Caco-2 (cell line): ENCODE measurements at regions not wholly inside any gene's neighbourhood (a gene's known extent, or its start where the extent isn't known, plus 50 kb on each side); places are given as distances from the start of the nearest gene placed in this dataset.

Source experiments
- BruUV-seq: library from RNA; stranded (reverse); fragments of 400-500 nt; replicated peaks from 2 replicates; lab custom pipeline; 2021; lab: Mats Ljungman, UMichigan
- CTCF ChIA-PET: fragments of 300-600 bp; sonication (Branson Sonifier 250); formaldehyde crosslinking; loops from one replicate; lab custom pipeline; 2022; ENCODE audit warnings: antibody characterized with exemption; lab: Charles Lee
- POLR2A ChIA-PET: fragments of 300-600 bp; sonication (Branson Sonifier 250); formaldehyde crosslinking; loops from one replicate; lab custom pipeline; 2022; ENCODE audit warnings: antibody characterized with exemption; lab: Charles Lee
- DNase-seq, 2 experiments: peaks; one replicate each; pipeline versions ENCODE4 v3.0.0 to v3.0.0-alpha.2; 2020 to 2022
- H3K27me3 ChIP-seq: replicated peaks from 2 replicates; pipeline ENCODE4 v1.6.0; 2011; ENCODE audit warnings: low read length; ENCODE audit not compliant: control insufficient read depth, insufficient read depth
- H3K36me3 ChIP-seq: 2 replicates; pipeline ENCODE4 v1.5.1; 2011; ENCODE audit warnings: low read length; ENCODE audit not compliant: control insufficient read depth, insufficient read depth
- H3K4me1 ChIP-seq: fragments of 250-450 bp; sonication (Bioruptor Pico); 2 replicates; pipeline ENCODE4 v1.5.1; 2020; ENCODE audit warnings: mild to moderate bottlenecking
- H3K4me3 ChIP-seq: 2 replicates; pipeline ENCODE4 v1.5.1; 2011; ENCODE audit warnings: low read depth, mild to moderate bottlenecking, control low read depth, low read length
- H3K9me3 ChIP-seq: fragments of 250-450 bp; sonication (Bioruptor Pico); 2 replicates; pipeline ENCODE4 v1.5.1; 2020; ENCODE audit warnings: mild to moderate bottlenecking, moderate library complexity
- H3K27ac Mint-ChIP-seq: one replicate; pipeline ENCODE4 v1.8.0; 2022; ENCODE audit warnings: mixed read lengths; ENCODE audit not compliant: unreplicated experiment
- H3K27me3 Mint-ChIP-seq: one replicate; pipeline ENCODE4 v1.8.0; 2022; ENCODE audit warnings: mixed read lengths; ENCODE audit not compliant: insufficient read depth, unreplicated experiment
- H3K36me3 Mint-ChIP-seq: one replicate; pipeline ENCODE4 v1.8.0; 2022; ENCODE audit warnings: mild to moderate bottlenecking, mixed read lengths; ENCODE audit not compliant: insufficient read depth, unreplicated experiment
- H3K4me1 Mint-ChIP-seq: one replicate; pipeline ENCODE4 v1.8.0; 2022; ENCODE audit warnings: low read depth, mixed read lengths; ENCODE audit not compliant: unreplicated experiment
- H3K4me3 Mint-ChIP-seq: one replicate; pipeline ENCODE4 v1.8.0; 2022; ENCODE audit warnings: mild to moderate bottlenecking, moderate library complexity, mixed read lengths; ENCODE audit not compliant: unreplicated experiment
- H3K9me3 Mint-ChIP-seq: one replicate; pipeline ENCODE4 v1.8.0; 2022; ENCODE audit warnings: mixed read lengths; ENCODE audit not compliant: unreplicated experiment
- intact Hi-C: fragments of 100-400 bp; cut with micrococcal nuclease; formaldehyde crosslinking; loops from one replicate; pipeline ENCODE4 v1.10.0; 2022; ENCODE audit not compliant: unreplicated experiment
- TF ChIP-seq, protein P1 (sequence below), 2 experiments: fragments of 200-600 bp in 1 of 2; IDR thresholded peaks; 1 replicate in 1 of 2; 2 replicates in 1 of 2; pipeline versions ENCODE4 v1.5.1 to v1.8.0; 2011 to 2022; ENCODE audit warnings: antibody characterized with exemption in 1 of 2, control low read depth in 1 of 2, inconsistent platforms in 1 of 2, low read depth in 1 of 2, low read length in 1 of 2, mild to moderate bottlenecking in 1 of 2, moderate library complexity in 1 of 2; ENCODE audit not compliant: insufficient read depth in 1 of 2, severe bottlenecking in 1 of 2, unreplicated experiment in 1 of 2

DNA sequence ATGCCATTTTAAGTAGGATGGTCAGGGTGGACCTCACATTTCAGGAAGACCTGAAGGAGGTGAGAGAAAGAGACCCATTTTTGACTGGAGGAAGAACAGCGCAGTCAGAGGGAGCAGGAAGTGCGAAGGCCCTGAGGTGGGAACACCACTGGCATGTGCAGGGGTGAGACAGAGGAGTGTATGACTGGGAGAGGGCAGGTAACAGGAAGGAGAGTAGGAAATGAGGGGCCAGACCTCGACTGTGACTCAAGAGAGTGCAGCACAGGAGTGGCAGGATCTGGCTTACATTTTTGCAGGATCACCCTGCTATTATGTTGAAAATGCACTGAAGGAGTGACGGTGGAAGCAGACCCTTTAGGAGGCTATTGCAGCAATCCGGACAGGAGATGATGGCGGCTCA, 117.7 kb upstream of the CDYL start:
- Histone ChIP-seq H3K4me3 (no peak overlapping the region), H3K27me3 (no peaks in the 10 kb centered on the region), H3K36me3 (no peaks in the 10 kb centered on the region), H3K4me1 (peaks cover 10% of the 10 kb centered on the region; the same call in 1 of the 2 replicates), H3K9me3 (no peaks in the 10 kb centered on the region)
- POLR2A ChIA-PET: no interaction called here
- no peak overlapping the region for H3K4me3 Mint-ChIP-seq
- BruUV-seq: no TSS peak
- TF ChIP-seq, protein P1, sequence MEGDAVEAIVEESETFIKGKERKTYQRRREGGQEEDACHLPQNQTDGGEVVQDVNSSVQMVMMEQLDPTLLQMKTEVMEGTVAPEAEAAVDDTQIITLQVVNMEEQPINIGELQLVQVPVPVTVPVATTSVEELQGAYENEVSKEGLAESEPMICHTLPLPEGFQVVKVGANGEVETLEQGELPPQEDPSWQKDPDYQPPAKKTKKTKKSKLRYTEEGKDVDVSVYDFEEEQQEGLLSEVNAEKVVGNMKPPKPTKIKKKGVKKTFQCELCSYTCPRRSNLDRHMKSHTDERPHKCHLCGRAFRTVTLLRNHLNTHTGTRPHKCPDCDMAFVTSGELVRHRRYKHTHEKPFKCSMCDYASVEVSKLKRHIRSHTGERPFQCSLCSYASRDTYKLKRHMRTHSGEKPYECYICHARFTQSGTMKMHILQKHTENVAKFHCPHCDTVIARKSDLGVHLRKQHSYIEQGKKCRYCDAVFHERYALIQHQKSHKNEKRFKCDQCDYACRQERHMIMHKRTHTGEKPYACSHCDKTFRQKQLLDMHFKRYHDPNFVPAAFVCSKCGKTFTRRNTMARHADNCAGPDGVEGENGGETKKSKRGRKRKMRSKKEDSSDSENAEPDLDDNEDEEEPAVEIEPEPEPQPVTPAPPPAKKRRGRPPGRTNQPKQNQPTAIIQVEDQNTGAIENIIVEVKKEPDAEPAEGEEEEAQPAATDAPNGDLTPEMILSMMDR (IDR thresholded peaks at IDR 0.05; ENCODE audit: insufficient read depth in 1 of 2, low read depth in 1 of 2, low read length in 1 of 2, severe bottlenecking in 1 of 2, unreplicated experiment in 1 of 2): no peak
- peaks cover 9% of the 10 kb centered on the region for H3K9me3 Mint-ChIP-seq
- peaks cover 3% of the 10 kb centered on the region for H3K27me3 Mint-ChIP-seq
- H3K36me3 Mint-ChIP-seq: no peaks in the 10 kb centered on the region
- H3K4me1 Mint-ChIP-seq: peaks cover 16% of the 10 kb centered on the region
- CTCF ChIA-PET: no interaction called here
- DNase-seq: no peak
- H3K27ac Mint-ChIP-seq: no peak overlapping the region
- intact Hi-C loops: no loop called here

DNA sequence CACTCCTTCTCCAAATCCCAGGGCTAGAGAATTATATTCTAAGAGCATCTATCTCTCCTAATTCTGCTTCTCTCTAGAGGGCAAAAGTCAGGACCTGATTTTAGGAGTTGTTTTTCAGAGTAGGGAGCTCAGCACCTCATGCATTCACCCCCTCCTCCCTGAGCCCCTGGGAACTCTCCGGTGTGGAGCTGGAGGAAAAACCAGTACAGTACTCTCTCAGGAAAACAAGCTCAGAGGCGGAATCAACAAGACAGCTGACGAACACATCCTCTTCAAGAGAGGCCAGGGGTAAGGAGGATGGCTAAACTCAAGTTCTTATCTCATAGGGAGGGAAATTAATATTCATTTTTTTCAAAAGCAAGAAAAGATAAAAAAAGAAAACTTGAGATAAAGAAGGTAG, 120.1 kb upstream of the CDYL start:
- ChIA-PET CTCF (no interaction called here), POLR2A (no interaction called here)
- H3K4me1 ChIP-seq: peaks cover 10% of the 10 kb centered on the region; the same call in 1 of the 2 replicates
- 0 out of 2 replicates have a peak, but pooled peaks cover 4% of the 10 kb centered on the region for H3K9me3 ChIP-seq
- intact Hi-C loops: no loop called here
- Mint-ChIP-seq H3K36me3 (no peaks in the 10 kb centered on the region), H3K4me3 (no peak overlapping the region), H3K27ac (no peak overlapping the region), H3K27me3 (peaks cover 3% of the 10 kb centered on the region), H3K9me3 (peaks cover 9% of the 10 kb centered on the region), H3K4me1 (peaks cover 16% of the 10 kb centered on the region)
- no TSS peak for BruUV-seq
- no peak for DNase-seq
- no peaks in the 10 kb centered on the region for H3K27me3 ChIP-seq
- H3K36me3 ChIP-seq: no peaks in the 10 kb centered on the region
- TF ChIP-seq, protein P1 (IDR thresholded peaks at IDR 0.05; ENCODE audit: insufficient read depth in 1 of 2, low read depth in 1 of 2, low read length in 1 of 2, severe bottlenecking in 1 of 2, unreplicated experiment in 1 of 2): no peak
- no peak overlapping the region for H3K4me3 ChIP-seq

DNA sequence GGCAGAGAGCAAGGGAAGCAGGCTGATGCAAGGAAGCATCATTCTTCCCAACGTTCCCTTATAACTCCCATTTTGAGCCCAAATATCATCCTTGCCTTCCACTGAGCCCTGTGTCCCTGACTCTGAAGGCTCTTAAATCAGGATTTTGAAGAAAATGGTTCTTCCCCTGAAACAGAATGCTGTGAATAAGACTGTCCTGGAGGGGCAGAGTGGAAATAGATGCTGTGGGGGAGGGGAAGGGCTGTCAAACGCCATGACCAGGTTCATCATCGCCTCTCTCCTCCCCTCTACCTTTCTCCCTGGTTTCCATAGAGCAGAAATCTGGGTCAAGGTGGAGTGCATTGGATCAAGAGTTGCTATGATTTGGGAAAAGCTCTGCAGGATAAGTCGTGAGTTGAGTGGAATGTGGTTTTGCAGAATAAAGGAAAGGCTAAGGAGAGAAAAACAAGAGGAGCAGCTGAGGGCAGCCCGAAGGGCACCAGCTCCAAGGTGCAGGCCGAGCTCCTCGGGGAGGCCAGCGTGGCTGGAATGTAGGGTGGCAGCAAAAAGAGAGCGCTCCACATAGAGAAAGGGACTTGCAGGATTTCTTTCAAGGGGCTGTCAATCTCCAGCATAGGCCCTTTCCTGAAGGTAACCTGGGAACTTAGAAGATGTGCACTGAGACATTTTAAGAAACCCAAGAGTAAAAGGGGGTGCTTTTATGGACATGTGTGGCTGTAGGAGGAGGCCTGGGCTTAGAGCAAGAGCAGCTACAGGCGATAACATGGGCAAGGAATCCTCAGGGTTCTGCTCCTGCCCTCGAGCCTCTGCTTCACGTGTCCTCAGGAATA, 120.8 kb upstream of the CDYL start:
- Mint-ChIP-seq H3K27me3 (peaks cover 3% of the 10 kb centered on the region), H3K4me3 (no peak overlapping the region), H3K9me3 (peaks cover 9% of the 10 kb centered on the region), H3K36me3 (no peaks in the 10 kb centered on the region), H3K27ac (peak overlapping the region; percentile 18), H3K4me1 (peaks cover 16% of the 10 kb centered on the region)
- no peaks in the 10 kb centered on the region for H3K36me3 ChIP-seq
- no TSS peak for BruUV-seq
- CTCF ChIA-PET: no interaction called here
- POLR2A ChIA-PET: no interaction called here
- peaks cover 10% of the 10 kb centered on the region; the same call in 1 of the 2 replicates for H3K4me1 ChIP-seq
- TF ChIP-seq, protein P1 (IDR thresholded peaks at IDR 0.05; ENCODE audit: insufficient read depth in 1 of 2, low read depth in 1 of 2, low read length in 1 of 2, severe bottlenecking in 1 of 2, unreplicated experiment in 1 of 2): no peak
- DNase-seq: no peak
- 0 out of 2 replicates have a peak, but pooled peaks cover 4% of the 10 kb centered on the region for H3K9me3 ChIP-seq
- H3K27me3 ChIP-seq: no peaks in the 10 kb centered on the region
- intact Hi-C loops: no loop called here
- H3K4me3 ChIP-seq: no peak overlapping the region
